Stomach (tissue), 8 donors: ENCODE measurements at regions not wholly inside any gene's neighbourhood (a gene's known extent, or its start where the extent isn't known, plus 50 kb on each side); places are given as distances from the start of the nearest gene placed in this dataset.

ENCODE experiments used
- DNase-seq, 2 donors: peaks; one replicate each; pipeline versions ENCODE4 v3.0.0 to v3.0.0-alpha.2; 2013 to 2019
- H3K27ac ChIP-seq, 5 donors: fragments of 200-600 bp in 4 of 5; sonication (generic) in 4 of 5; one replicate each; pipeline ENCODE4 v1.5.1; 2013 to 2019; ENCODE audit warnings: mild to moderate bottlenecking in 1 of 5, moderate library complexity in 1 of 5
- H3K27me3 ChIP-seq, 3 donors: fragments of 200-600 bp; sonication (generic); one replicate each; pipeline ENCODE4 v1.5.1; 2017 to 2019; ENCODE audit warnings: mixed run types in 1 of 3
- H3K36me3 ChIP-seq, 4 donors: fragments of 200-600 bp; sonication (generic); 1 replicate in 3 of 4; 2 replicates in 1 of 4; pipeline ENCODE4 v1.5.1; 2016 to 2019
- H3K4me1 ChIP-seq, 4 donors: fragments of 200-600 bp; sonication (generic); one replicate each; pipeline ENCODE4 v1.5.1; 2016 to 2019
- H3K4me3 ChIP-seq, 4 donors: fragments of 200-600 bp; sonication (generic) in 3 of 4; one replicate each; pipeline ENCODE4 v1.5.1; 2016 to 2019; ENCODE audit warnings: mild to moderate bottlenecking in 1 of 4
- H3K9me3 ChIP-seq, 4 donors: fragments of 200-600 bp; sonication (generic); one replicate each; pipeline ENCODE4 v1.5.1; 2016 to 2019
- EP300 ChIP-seq: sonication (generic); formaldehyde crosslinking; IDR thresholded peaks from one replicate; pipeline ENCODE4 v1.6.1; 2017; ENCODE audit warnings: antibody characterized with exemption
- POLR2A ChIP-seq, 4 donors: fragments of 450-650 bp; IDR thresholded peaks; one replicate each; pipeline ENCODE4 v1.6.1; 2016; ENCODE audit warnings: antibody characterized with exemption in 4 of 4, control low read depth in 2 of 4, mild to moderate bottlenecking in 1 of 4, moderate library complexity in 1 of 4
- POLR2AphosphoS5 ChIP-seq, 3 donors: sonication (generic); formaldehyde crosslinking; IDR thresholded peaks; one replicate each; pipeline ENCODE4 v1.6.1; 2016; ENCODE audit warnings: antibody characterized with exemption in 3 of 3
- WGBS, 5 donors: extraction: QIAGEN DNeasy Blood & Tissue Kit in 3 of 5; methylation state at CpG; one replicate each; pipeline versions ENCODE4 v1.1.5 to v1.1.7; 2013 to 2018; 5-methylcytosine and 5-hydroxymethylcytosine counted together
- intact Hi-C: fragments of 100-400 bp; cut with DNase I; formaldehyde crosslinking; loops from one replicate; pipeline ENCODE4 v1.15.1; 2023; ENCODE audit warnings: low total_unique reads
- TF ChIP-seq, protein P1 (sequence below), 7 experiments: fragments of 450-650 bp in 4 of 7; fragments of 200-600 bp in 3 of 7; sonication (generic) in 3 of 7; IDR thresholded peaks; one replicate each; pipeline ENCODE4 v1.5.1; 2016 to 2019; ENCODE audit warnings: antibody characterized with exemption in 7 of 7, control low read depth in 2 of 7, mild to moderate bottlenecking in 1 of 7
- donor health status: healthy with polysubstance abuse.
- donor health status: Bipolar disorder and iron deficiency.
- donor health status: healthy.

DNA sequence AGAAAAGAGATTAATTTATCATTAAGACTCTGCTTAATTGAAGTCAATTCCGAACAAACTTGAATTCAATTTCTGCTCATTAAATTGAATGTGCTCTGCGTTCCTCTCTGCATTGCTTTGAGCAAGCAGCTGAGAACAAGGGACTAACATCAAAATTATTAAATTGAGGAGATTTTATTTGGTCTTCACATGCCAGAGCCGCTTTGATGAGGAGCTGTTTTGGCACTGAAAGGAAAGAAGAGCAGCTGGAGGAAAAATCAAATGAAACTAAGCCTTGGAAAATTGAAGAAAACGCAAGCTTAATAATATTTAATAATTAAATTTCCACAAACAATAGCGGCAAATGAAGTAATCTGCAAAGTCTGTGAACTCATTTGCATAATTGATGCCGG, 222.0 kb upstream of the PKN2 start:
- 29 to 39% (median 34%) methylated on average over 6 of the region's 6 CpGs for WGBS, 5 donors
- Histone ChIP-seq H3K4me3 (peak overlapping the region; percentile 46 to 53 (median 48)), H3K9me3 (peaks cover 0 to 6% (median 4%) of the 10 kb centered on the region in 4 donors), H3K27me3 (peaks cover 0 to 6% (median 4%) of the 10 kb centered on the region in 3 donors), H3K27ac (peak overlapping the region in 4 of 5 donors; percentile 77 to 88 (median 84)), H3K36me3 (no peaks in the 10 kb centered on the region), H3K4me1 (peaks cover 0 to 17% (median 5%) of the 10 kb centered on the region in 4 donors)
- intact Hi-C loops = no loop called here
- no peak for TF ChIP-seq POLR2A (IDR thresholded peaks at IDR 0.05)
- TF ChIP-seq EP300 = no peak
- TF ChIP-seq, protein P1, sequence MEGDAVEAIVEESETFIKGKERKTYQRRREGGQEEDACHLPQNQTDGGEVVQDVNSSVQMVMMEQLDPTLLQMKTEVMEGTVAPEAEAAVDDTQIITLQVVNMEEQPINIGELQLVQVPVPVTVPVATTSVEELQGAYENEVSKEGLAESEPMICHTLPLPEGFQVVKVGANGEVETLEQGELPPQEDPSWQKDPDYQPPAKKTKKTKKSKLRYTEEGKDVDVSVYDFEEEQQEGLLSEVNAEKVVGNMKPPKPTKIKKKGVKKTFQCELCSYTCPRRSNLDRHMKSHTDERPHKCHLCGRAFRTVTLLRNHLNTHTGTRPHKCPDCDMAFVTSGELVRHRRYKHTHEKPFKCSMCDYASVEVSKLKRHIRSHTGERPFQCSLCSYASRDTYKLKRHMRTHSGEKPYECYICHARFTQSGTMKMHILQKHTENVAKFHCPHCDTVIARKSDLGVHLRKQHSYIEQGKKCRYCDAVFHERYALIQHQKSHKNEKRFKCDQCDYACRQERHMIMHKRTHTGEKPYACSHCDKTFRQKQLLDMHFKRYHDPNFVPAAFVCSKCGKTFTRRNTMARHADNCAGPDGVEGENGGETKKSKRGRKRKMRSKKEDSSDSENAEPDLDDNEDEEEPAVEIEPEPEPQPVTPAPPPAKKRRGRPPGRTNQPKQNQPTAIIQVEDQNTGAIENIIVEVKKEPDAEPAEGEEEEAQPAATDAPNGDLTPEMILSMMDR (IDR thresholded peaks at IDR 0.05) = no peak
- TF ChIP-seq POLR2AphosphoS5 (IDR thresholded peaks at IDR 0.05) = no peak
- DNase-seq = peak in 1 of 2 donors; percentile 27

- intact Hi-C loops = no loop called here
- Histone ChIP-seq H3K4me3 (peak overlapping the region; percentile 46 to 53 (median 48)), H3K27ac (peak overlapping the region; percentile 7 to 88 (median 84)), H3K4me1 (peaks cover 0 to 17% (median 5%) of the 10 kb centered on the region in 4 donors), H3K9me3 (peaks cover 0 to 11% (median 7%) of the 10 kb centered on the region in 4 donors), H3K27me3 (peaks cover 0 to 6% (median 4%) of the 10 kb centered on the region in 3 donors), H3K36me3 (no peaks in the 10 kb centered on the region)
- 5 to 12% (median 7%) methylated on average over 33 to 69 of the region's 69 CpGs for WGBS, 5 donors
- TF ChIP-seq EP300 = no peak
- no peak for TF ChIP-seq POLR2AphosphoS5 (IDR thresholded peaks at IDR 0.05)
- TF ChIP-seq, protein P1 (IDR thresholded peaks at IDR 0.05) = no peak
- TF ChIP-seq POLR2A (IDR thresholded peaks at IDR 0.05) = no peak
- DNase-seq = peak in 1 of 2 donors; percentile 83
Measured at GRCh38 chr1:88462488-88463261, 221.4 kb upstream of the PKN2 start.

- peak overlapping the region in 4 of 5 donors; percentile 77 to 88 (median 84) for H3K27ac ChIP-seq
- WGBS, 5 donors = 53 to 71% (median 62%) methylated on average over 7 of the region's 7 CpGs
Measured at GRCh38 chr1:88463401-88463985, 220.6 kb upstream of the PKN2 start.

GRCh38 chr1:88466011-88466410, 218.1 kb upstream of the PKN2 start:
- no peak overlapping the region for H3K4me3 ChIP-seq
- intact Hi-C loops = no loop called here
- peaks cover 0 to 14% (median 5%) of the 10 kb centered on the region in 4 donors for H3K4me1 ChIP-seq
- peaks cover 0 to 6% (median 4%) of the 10 kb centered on the region in 3 donors for H3K27me3 ChIP-seq
- no peak for DNase-seq
- no peaks in the 10 kb centered on the region for H3K36me3 ChIP-seq
- no peak overlapping the region for H3K27ac ChIP-seq
- WGBS, 5 donors = 79 to 89% (median 83%) methylated on average over 4 of the region's 4 CpGs
- TF ChIP-seq POLR2A (IDR thresholded peaks at IDR 0.05) = no peak
- peaks cover 0 to 13% (median 7%) of the 10 kb centered on the region in 4 donors for H3K9me3 ChIP-seq

More at GRCh38 chr1:88463401-88463985, 220.6 kb upstream of the PKN2 start:
- Histone ChIP-seq H3K27me3 (peaks cover 0 to 6% (median 4%) of the 10 kb centered on the region in 3 donors), H3K4me3 (peak overlapping the region in 3 of 4 donors; percentile 46 to 53 (median 48)), H3K36me3 (no peaks in the 10 kb centered on the region), H3K9me3 (peaks cover 0 to 13% (median 7%) of the 10 kb centered on the region in 4 donors), H3K4me1 (peaks cover 0 to 17% (median 5%) of the 10 kb centered on the region in 4 donors)
- no peak for TF ChIP-seq POLR2A (IDR thresholded peaks at IDR 0.05)
- peak in 1 of 2 donors; percentile 49 for DNase-seq
- intact Hi-C loops = no loop called here

DNA sequence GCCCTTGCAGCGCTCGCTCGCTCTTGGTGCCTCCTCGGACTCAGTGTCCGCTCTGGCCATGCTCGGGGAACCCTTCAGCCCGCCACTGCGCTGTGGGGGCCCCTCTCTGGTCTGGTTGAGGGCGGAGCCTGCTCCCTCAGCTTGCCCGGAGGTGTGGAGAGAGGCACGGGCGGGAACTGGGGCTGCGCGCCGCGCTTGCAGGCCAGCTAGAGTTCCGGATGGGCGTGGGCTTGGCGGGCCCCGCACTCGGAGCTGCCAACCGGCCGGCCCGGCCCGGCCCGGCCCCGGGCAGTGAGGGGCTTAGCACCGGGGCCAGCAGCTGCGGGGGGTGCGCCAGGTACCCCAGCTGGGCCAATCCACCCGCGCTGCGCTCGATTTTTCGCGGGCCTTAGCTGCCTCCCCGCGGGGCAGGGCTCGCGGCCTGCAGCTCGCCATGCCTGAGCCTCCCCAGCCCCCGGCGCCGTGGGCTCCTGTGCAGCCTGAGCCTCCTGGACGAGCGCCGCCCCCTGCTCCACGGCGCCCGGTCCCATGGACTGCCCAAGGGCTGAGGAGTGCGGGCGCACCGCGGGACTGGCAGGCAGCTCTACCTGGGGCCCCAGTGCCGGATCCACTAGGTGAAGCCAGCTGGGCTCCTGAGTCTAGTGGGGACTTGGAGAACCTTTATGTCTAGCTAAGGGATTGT, 217.0 kb upstream of the PKN2 start:
- H3K4me1 ChIP-seq = peaks cover 0 to 10% (median 4%) of the 10 kb centered on the region in 4 donors
- TF ChIP-seq POLR2AphosphoS5 (IDR thresholded peaks at IDR 0.05) (no peak), POLR2A (IDR thresholded peaks at IDR 0.05) (no peak), EP300 (no peak)
- TF ChIP-seq, protein P1 (IDR thresholded peaks at IDR 0.05) = no peak
- H3K9me3 ChIP-seq = peaks cover 0 to 13% (median 7%) of the 10 kb centered on the region in 4 donors
- H3K36me3 ChIP-seq = no peaks in the 10 kb centered on the region
- H3K4me3 ChIP-seq = no peak overlapping the region
- peaks cover 0 to 6% (median 4%) of the 10 kb centered on the region in 3 donors for H3K27me3 ChIP-seq
- H3K27ac ChIP-seq = no peak overlapping the region
- no peak for DNase-seq
- intact Hi-C loops = no loop called here
- 94 to 97% (median 95%) methylated on average over 26 to 55 of the region's 55 CpGs for WGBS, 5 donors
